ENCODE measurements at regions not wholly inside any gene's neighbourhood (a gene's known extent, or its start where the extent isn't known, plus 50 kb on each side); places are given as distances from the start of the nearest gene placed in this dataset.
"Not testable (repeated sequence)": the region's sequence is repeated elsewhere in the genome, so short reads cannot be mapped to it uniquely, and the experiment has no call there.

DNA sequence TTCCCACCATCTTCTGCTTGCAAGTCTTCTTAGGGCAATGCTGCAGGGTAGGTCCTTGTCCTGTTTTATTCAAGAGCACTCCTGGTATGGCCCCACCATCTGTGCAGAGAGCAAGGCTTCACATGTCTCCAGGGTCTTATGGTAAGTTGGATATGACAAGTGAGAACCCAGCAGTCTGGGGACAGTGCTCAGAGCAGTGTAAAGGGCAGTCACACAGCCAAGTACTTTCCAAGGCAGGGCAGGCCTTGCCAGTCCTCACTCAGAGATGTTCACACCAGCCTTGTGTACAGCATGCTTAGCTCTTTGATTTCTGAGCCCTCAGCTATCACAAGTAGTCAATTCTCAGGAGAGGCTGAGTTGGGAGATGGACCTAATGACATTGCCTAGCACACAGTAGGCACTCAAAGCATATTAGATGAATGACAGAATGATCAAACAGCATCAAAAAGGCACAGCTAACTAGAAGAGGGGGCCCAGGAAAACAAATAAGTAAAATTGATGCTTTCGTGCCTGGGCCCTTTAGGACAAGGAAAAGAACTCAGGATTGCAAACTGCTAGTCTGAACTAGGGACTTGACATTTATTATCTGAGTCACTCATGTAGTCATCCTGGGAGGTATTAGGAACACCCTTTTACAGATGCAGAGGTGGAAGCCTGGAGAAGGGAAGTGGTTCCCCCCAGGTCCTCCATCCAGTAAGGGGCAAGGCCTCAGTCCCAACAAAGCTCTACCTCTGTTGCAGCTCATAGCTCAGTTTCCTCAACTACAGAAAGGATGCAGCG lies 86.7 kb upstream of the CTAGE1 start:
- no peak for DNase-seq

GRCh38 chr18:22505141-22505591 lies 87.5 kb upstream of the CTAGE1 start:
- no peak for DNase-seq

DNA sequence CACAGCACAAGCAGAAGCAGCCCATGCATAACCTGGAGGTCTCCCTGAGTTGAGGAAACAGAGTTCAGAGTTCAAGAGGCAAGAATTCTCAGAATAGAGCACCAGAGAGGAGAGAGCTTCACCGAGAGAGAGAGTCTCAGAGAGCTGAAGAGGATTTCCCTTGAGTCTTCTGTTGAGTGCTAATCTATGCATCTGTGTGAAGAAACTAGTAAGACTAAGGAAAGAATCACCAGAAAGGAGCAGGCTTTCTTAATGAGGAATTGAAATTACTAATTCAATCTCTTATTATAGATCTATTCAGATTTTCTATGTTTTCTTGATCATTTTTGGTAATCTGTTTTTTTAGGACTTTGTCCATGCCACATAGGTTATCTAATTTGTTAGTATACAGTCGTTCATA lies 89.3 kb upstream of the CTAGE1 start:
- no peak for DNase-seq

- DNase-seq = no peak
Observed at GRCh38 chr18:22509423-22509822, 91.7 kb upstream of the CTAGE1 start.

DNA sequence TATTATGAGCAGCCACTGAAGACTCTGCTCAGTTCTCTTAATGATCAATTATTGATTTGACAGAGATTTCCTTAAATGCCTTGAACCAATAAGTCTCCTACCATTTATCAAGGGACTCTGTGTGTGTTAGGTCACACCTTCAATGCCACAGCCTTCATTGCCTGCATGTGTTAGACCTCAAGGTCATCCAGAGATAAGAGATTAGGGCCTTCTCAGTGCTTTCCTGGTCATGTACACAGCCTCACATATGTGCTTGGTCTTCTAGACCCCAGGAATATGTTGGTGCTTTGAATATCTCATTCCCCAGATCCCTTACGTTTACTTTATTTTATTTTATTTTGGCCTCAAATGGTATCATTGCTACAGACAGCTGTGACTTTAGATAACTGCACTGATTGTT lies 93.0 kb upstream of the CTAGE1 start:
- no peak for DNase-seq

DNA sequence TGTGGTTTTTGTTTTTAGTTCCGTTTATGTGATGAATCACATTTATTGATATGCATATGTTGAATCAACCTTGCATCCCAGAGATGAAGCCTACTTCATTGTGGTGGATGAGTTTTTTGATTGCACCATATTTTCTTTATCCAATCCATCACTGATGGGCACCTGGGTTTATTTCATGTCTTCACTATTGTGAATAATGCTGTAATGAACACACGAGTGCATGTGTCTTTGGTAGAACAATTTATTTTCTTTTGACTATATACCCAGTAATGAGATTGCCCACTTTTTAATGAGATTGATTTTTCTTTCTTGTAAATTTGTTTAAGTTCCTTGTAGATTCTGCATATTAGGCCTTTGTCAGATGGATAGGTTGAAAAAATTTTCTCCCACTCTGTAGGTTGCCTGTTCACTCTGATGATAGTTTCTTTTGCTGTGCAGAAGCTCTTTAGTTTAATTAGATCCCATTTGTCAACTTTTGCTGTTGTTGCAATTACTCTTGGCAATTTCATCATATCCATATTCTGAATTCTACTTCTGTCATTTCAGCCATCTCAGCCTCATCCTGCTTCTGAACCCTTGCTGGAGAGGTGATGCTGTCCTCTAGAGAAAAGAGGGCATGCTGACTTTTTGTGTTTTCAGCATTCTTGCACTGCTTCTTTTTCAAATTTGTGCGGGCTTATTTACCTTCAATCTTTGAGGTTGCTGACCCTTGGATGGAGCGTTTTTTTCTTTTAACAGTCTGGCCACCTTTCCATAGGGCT lies 96.2 kb upstream of the CTAGE1 start:
- no peak for DNase-seq

- no peak for DNase-seq
Observed at GRCh38 chr18:22514655-22515054, 96.9 kb upstream of the CTAGE1 start.

DNA sequence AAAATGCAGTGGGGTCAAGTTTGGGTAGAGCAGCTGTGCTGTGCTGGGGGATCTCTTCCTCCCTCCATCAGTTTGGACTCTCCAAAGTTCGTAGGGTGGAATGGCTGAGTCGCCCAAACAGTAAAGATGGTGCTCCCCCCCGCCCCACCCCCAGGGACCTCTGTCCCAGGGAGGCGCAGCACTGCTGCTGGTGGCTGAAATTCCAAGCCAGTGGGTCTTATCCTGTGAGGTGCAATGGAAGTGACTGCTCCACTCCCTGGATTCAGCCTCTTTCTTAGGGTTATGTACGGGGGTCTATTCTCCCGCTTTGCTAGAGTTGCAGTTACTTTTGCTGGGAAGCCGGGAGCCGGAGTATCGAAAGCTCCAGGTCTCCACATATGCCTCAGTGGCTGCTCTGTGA lies 97.5 kb upstream of the CTAGE1 start:
- no peak for DNase-seq

DNA sequence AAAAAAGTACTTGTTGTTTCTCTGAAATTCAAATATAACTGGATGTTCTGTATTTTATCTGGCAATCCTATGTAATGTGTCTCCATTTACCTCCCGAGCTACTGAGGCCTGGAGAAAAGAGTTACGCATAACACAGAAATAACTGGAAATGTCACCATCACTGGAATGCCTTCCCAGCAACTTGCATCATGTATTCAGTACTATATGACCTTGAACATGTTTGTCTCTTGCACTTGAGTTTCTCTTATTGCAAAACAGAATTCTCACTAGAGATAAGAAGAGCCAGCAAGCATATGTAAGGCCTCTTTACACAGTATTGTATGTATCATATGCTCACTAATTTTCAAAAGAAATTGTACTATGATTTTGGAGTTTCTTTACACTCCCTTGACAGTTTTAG lies 99.6 kb upstream of the CTAGE1 start:
- no peak for DNase-seq

- DNase-seq = no peak
Observed at GRCh38 chr18:22521026-22521707, 103.5 kb upstream of the CTAGE1 start.

DNA sequence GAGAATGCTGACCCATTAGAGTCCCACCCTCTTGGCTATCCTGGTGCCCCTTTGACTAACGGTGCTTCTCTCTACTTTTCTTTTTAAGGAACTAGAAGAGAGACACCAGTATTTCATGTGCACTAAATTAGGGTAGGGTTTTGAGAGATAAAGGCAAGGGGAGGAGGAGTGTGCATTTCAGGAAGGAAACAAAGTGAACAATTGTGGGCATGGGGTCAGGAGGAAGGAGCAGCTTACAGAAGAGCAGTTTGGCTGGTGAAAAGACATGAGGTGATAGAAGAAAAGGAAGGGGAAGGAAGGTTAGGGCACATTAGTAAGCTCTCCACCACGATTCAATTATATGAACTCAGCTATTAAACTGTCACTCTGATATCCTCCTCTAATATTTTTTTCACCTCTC lies 105.8 kb upstream of the CTAGE1 start:
- DNase-seq = no peak

GRCh38 chr18:22524783-22525182 lies 107.1 kb upstream of the CTAGE1 start:
- no peak for DNase-seq

- DNase-seq = no peak
Observed at GRCh38 chr18:22525313-22525712, 107.6 kb upstream of the CTAGE1 start.

GRCh38 chr18:22525883-22526282 lies 108.2 kb upstream of the CTAGE1 start:
- DNase-seq = no peak

- DNase-seq = peak in 1 of 3 experiments; percentile 64
Observed at GRCh38 chr18:22528291-22528690, 110.6 kb upstream of the CTAGE1 start.

DNA sequence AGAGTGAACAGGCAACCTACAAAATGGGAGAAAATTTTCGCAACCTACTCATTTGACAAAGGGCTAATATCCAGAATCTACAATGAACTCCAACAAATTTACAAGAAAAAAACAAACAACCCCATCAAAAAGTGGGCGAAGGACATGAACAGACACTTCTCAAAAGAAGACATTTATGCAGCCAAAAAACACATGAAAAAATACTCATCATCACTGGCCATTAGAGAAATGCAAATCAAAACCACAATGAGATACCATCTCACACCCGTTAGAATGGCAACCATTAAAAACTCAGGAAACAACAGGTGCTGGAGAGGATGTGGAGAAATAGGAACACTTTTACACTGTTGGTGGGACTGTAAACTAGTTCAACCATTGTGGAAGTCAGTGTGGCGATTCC lies 117.0 kb upstream of the CTAGE1 start:
- DNase-seq = not testable (repeated sequence)

GRCh38 chr18:22536558-22536957 lies 118.8 kb upstream of the CTAGE1 start:
- no peak for DNase-seq

- no peak for DNase-seq
Observed at GRCh38 chr18:22538426-22538825, 120.7 kb upstream of the CTAGE1 start.

DNA sequence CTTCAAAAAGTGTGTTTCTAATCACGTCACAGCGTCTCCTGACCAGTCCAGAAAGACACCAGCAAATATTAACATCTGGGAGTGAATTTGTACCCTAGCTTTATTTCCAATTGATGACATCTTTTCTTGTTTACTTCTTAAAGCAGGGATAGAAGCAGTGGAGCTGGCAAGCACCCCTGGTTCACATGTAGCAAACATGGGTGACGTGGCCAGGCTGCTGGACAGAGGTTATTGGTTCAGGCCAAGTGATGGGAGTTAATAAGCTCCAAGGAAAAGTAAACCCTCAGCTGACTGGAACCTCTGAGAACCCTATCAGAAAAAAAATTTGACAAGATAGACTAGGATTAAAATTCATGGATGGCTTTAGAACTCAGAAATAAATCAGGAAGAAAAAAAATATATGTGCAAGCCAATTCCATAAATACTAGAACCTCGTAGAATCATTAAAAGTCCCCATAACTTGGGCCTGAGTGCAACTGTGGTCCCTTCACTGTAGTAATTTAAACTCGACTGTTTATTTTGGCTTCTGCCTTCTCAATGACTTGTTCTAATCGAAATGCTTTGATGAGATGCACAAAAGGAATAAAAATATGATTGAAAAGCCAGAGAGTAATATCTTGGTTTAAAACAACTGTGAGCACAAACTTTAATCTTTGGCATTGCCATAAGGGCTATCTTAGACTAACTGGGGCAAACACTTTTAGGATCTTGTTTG lies 121.5 kb upstream of the CTAGE1 start:
- no peak for DNase-seq

GRCh38 chr18:22541232-22541631 lies 123.5 kb upstream of the CTAGE1 start:
- DNase-seq = no peak

DNA sequence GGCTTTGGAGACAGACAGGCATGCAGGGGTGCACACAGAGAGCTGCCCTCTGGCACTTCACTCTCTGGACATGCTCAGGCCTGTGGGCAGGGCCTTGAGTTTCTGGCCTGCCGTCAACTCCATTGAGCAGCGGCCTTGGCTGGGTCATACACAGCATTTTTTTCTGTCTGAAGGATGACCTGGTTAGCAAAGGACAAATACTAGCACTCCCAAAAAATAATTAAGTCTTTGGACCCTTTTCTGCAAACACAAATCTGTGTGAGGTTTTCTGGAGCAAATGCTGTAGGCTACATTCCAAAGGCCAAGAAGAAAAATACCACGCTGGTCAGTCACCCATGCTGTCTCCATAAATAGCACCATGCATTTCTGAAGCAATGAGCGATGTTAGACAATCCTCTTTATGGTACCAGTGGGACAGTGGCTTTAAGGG lies 124.7 kb upstream of the CTAGE1 start:
- no peak for DNase-seq

DNA sequence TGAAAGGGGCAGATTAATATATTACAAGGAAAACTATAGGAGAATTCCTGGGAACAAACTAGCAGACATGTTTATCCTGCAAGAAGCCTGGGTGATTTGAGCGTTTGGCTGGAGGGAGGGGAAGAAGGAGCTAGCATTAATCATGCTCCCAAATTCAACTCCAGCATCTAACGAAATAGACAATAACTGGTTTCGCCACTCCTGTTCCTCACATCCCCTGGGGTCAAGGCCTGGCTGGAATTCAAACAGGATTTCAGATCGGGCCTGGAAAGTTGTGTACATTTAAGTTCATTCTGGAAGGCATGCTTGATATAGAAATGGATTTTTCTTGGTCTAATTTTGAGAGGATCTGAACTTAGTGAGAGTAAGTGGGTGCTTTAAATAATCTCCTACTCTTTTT lies 126.1 kb upstream of the CTAGE1 start:
- no peak for DNase-seq

DNA sequence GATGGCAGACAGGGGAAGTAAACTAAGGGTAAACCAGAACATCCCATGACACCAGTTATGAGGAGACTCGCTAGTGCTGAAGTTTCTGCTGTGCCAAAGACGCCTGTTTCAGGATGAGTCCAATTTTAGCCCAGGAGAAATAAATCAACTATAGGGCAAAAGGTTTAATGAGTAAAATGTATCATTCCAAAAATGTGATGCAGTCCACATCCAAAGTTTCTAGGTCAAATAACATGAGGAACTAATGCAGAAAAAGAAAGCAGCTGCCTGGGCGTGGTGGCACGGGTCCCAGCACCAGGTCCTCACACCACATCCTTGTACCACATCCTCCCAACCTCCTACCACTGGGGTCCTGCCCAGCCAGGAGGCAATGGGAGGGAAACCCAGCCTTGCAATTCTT lies 126.9 kb upstream of the CTAGE1 start:
- DNase-seq = no peak

All from NCI-H1417 (cell line).